SU-DHL-6 (cell line): ENCODE measurements at regions not wholly inside any gene's neighbourhood (a gene's known extent, or its start where the extent isn't known, plus 50 kb on each side); places are given as distances from the start of the nearest gene placed in this dataset.

Experiments used
- CTCF ChIP-seq: fragments of 200-600 bp; sonication (generic); IDR thresholded peaks from one replicate; pipeline ENCODE4 v1.5.1; 2017; ENCODE audit warnings: antibody characterized with exemption, mild to moderate bottlenecking, low read length, moderate library complexity; ENCODE audit not compliant: insufficient read depth, poor library complexity, severe bottlenecking
- EZH2phosphoT487 ChIP-seq: fragments of 200-600 bp; sonication (generic), shearing (Covaris generic); conservative IDR thresholded peaks from 2 replicates; pipeline ENCODE4 v1.6.1; 2018; ENCODE audit warnings: mild to moderate bottlenecking, antibody characterized with exemption, low read length, moderate library complexity, mixed read lengths

GRCh38 chr13:76542176-76542575 lies 344.0 kb downstream of the KCTD12 start:
- no peak for TF ChIP-seq CTCF
- no peak for TF ChIP-seq EZH2phosphoT487
